ENCODE measurements at regions not wholly inside any gene's neighbourhood (a gene's known extent, or its start where the extent isn't known, plus 50 kb on each side); places are given as distances from the start of the nearest gene placed in this dataset.
A peak's percentile ranks its signal among the peaks of the same experiment; 100 is the strongest.

DNA sequence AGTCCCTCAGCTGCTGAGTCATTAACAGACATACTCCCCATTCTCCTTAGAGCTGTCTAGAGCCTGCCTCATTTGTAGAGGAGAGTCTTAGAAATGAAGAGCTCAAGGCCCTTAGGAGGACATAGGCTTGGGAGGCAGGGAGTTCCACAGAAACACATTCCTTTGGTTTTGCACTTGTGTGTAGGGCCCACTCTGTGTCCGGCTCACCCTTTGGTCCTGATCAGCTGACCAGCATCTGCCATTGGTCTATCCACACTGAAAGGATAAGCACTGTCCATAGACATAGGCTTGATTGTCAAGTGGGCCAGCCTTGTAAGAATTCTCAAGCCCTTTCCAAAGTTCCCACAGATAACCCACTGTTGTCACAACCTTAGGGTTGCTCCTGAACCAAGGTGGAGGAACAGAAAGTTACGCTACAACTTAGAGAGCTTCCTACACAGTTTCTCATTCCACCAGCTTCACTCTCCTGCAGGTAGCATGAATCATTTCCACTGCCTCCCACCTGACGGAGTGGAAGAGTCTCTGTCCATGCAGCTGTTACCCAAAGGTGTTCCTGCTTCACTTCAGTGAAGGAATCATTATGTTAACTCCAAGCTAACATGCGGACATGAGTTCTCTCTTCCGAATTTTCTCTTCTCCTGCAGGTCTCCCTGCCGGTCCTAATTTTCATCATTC, 96.1 kb downstream of the TNFSF18 start:
- peak overlapping the region; percentile 95 for H3K23ac ChIP-seq (ENCODE audit: low read depth, low read length)
- peak overlapping the region; percentile 89 to 100 for H4K8ac ChIP-seq (ENCODE audit: low read depth in 2 of 2, low read length in 2 of 2)
- H2BK5ac ChIP-seq (ENCODE audit: low read depth, low read length, poor library complexity, severe bottlenecking) = peak overlapping the region; percentile 87
- peak overlapping the region; percentile 98 for H3K14ac ChIP-seq (replicated peaks; ENCODE audit: low read depth, low read length)
- no peaks in the 10 kb centered on the region for H3K9me3 ChIP-seq (ENCODE audit: control insufficient read depth, insufficient read depth, low read length)
- H2AFZ ChIP-seq (replicated peaks; ENCODE audit: low read length, poor library complexity) = peak overlapping the region; percentile 32
- H3K9ac ChIP-seq (ENCODE audit: low read depth, low read length) = no peak overlapping the region
- peaks cover 0 to 18% of the 10 kb centered on the region in 2 experiments; a peak in 3 of 4 replicates for H3K79me1 ChIP-seq (ENCODE audit: low read depth in 1 of 2, low read length in 2 of 2)
- H2BK15ac ChIP-seq (ENCODE audit: low read depth, low read length) = peak overlapping the region; percentile 97
- H2BK20ac ChIP-seq (ENCODE audit: low read depth, low read length) = peak overlapping the region; percentile 100
- H3K36me3 ChIP-seq (ENCODE audit: control insufficient read depth, insufficient read depth, low read length) = no peaks in the 10 kb centered on the region
- no peak overlapping the region for H3K4me3 ChIP-seq (ENCODE audit: insufficient read depth, low read depth, low read length)
- ATAC-seq (ENCODE audit: low read depth) (no peak), DNase-seq (no peak)
- H2BK120ac ChIP-seq (ENCODE audit: low read depth, low read length) = peak overlapping the region; percentile 100
- H3K56ac ChIP-seq (ENCODE audit: extremely low read depth, insufficient read depth, low read length) = peak overlapping the region; percentile 80
- H4K91ac ChIP-seq (ENCODE audit: insufficient read depth, low read depth, low read length) = peak overlapping the region; percentile 99
- H4K20me1 ChIP-seq (ENCODE audit: insufficient read depth, low read length) = no peaks in the 10 kb centered on the region
- intact Hi-C loops (cut with micrococcal nuclease) = loop anchor here (1.0 to 10.0 kb wide), 4 partner anchors 51 to 248 kb away; no protein-coding TSS in a partner anchor
- peak overlapping the region; percentile 98 for H4K5ac ChIP-seq (ENCODE audit: low read depth, low read length)
- ChIA-PET POLR2A (ENCODE audit: unreplicated experiment) (interaction anchor here (2.2 kb wide), 1 partner anchor 45 kb away, joined by 10 read pairs; no protein-coding TSS in a partner anchor), CTCF (no interaction called here)
- H3K27me3 ChIP-seq (ENCODE audit: control insufficient read depth, insufficient read depth, low read length) = no peaks in the 10 kb centered on the region
- H3K18ac ChIP-seq (ENCODE audit: low read depth, low read length) = peak overlapping the region; percentile 99
- peak overlapping the region; percentile 100 for H2AK5ac ChIP-seq (ENCODE audit: low read depth, low read length)
- H2AK9ac ChIP-seq (replicated peaks; ENCODE audit: low read depth, low read length, poor library complexity) = peak overlapping the region; percentile 62
- H3K4me1 ChIP-seq (ENCODE audit: control insufficient read depth, insufficient read depth, low read length) = peaks cover 26% of the 10 kb centered on the region; the same call in 1 of the 2 replicates
- TF ChIP-seq POLR2A (IDR thresholded peaks at IDR 0.05; ENCODE audit: low read depth, low read length) (no peak), NFE2L2 (IDR thresholded peaks at IDR 0.05; ENCODE audit: low read depth, low read length) (no peak), CEBPB (IDR thresholded peaks at IDR 0.05; ENCODE audit: low read depth, low read length) (no peak), MAFK (IDR thresholded peaks at IDR 0.05; ENCODE audit: low read depth, low read length) (no peak), BHLHE40 (IDR thresholded peaks at IDR 0.05; ENCODE audit: low read depth, low read length) (no peak), RCOR1 (IDR thresholded peaks at IDR 0.05; ENCODE audit: insufficient replicate concordance, low read length) (no peak), MXI1 (IDR thresholded peaks at IDR 0.05; ENCODE audit: borderline replicate concordance, low read depth, low read length) (no peak), FOS (IDR thresholded peaks at IDR 0.05; ENCODE audit: low read depth, low read length) (no peak)
- TF ChIP-seq, protein P1, sequence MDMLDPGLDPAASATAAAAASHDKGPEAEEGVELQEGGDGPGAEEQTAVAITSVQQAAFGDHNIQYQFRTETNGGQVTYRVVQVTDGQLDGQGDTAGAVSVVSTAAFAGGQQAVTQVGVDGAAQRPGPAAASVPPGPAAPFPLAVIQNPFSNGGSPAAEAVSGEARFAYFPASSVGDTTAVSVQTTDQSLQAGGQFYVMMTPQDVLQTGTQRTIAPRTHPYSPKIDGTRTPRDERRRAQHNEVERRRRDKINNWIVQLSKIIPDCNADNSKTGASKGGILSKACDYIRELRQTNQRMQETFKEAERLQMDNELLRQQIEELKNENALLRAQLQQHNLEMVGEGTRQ (IDR thresholded peaks at IDR 0.05; ENCODE audit: low read depth, low read length) = no peak
- TF ChIP-seq, protein P2, sequence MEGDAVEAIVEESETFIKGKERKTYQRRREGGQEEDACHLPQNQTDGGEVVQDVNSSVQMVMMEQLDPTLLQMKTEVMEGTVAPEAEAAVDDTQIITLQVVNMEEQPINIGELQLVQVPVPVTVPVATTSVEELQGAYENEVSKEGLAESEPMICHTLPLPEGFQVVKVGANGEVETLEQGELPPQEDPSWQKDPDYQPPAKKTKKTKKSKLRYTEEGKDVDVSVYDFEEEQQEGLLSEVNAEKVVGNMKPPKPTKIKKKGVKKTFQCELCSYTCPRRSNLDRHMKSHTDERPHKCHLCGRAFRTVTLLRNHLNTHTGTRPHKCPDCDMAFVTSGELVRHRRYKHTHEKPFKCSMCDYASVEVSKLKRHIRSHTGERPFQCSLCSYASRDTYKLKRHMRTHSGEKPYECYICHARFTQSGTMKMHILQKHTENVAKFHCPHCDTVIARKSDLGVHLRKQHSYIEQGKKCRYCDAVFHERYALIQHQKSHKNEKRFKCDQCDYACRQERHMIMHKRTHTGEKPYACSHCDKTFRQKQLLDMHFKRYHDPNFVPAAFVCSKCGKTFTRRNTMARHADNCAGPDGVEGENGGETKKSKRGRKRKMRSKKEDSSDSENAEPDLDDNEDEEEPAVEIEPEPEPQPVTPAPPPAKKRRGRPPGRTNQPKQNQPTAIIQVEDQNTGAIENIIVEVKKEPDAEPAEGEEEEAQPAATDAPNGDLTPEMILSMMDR (conservative IDR thresholded peaks at IDR 0.05; ENCODE audit: low read depth, low read length) = no peak
- H3K9me1 ChIP-seq (ENCODE audit: insufficient read depth, low read length) = peaks cover 21% of the 10 kb centered on the region
- H3K4ac ChIP-seq (ENCODE audit: low read depth, low read length) = peak overlapping the region; percentile 100
- BruUV-seq (replicated peaks) = no TSS peak
- dilution Hi-C loops (cut with HindIII; ENCODE audit: low sequenced_read_pairs, unreplicated experiment) = no loop called here
- peak overlapping the region; percentile 52 for H3K27ac ChIP-seq (ENCODE audit: insufficient read depth, low read length)
- in situ Hi-C loops (cut with MboI; ENCODE audit: low sequenced_read_pairs) = no loop called here
- WGBS, 2 experiments (ENCODE audit: extremely low coverage in 2 of 2, insufficient read length in 1 of 2) = 95% methylated on average over 4 of the region's 6 CpGs; no CpG with 5 or more reads in 1 of the 2 experiments
- no peak overlapping the region for H3K4me2 ChIP-seq (ENCODE audit: low read depth, low read length)

Data from IMR-90 (cell line).